ENCODE measurements at regions not wholly inside any gene's neighbourhood (a gene's known extent, or its start where the extent isn't known, plus 50 kb on each side); places are given as distances from the start of the nearest gene placed in this dataset.

GRCh38 chr13:21976159-21976558 is 305.3 kb downstream of the FGF9 start:
- TF ChIP-seq, protein P1, sequence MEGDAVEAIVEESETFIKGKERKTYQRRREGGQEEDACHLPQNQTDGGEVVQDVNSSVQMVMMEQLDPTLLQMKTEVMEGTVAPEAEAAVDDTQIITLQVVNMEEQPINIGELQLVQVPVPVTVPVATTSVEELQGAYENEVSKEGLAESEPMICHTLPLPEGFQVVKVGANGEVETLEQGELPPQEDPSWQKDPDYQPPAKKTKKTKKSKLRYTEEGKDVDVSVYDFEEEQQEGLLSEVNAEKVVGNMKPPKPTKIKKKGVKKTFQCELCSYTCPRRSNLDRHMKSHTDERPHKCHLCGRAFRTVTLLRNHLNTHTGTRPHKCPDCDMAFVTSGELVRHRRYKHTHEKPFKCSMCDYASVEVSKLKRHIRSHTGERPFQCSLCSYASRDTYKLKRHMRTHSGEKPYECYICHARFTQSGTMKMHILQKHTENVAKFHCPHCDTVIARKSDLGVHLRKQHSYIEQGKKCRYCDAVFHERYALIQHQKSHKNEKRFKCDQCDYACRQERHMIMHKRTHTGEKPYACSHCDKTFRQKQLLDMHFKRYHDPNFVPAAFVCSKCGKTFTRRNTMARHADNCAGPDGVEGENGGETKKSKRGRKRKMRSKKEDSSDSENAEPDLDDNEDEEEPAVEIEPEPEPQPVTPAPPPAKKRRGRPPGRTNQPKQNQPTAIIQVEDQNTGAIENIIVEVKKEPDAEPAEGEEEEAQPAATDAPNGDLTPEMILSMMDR (IDR thresholded peaks at IDR 0.05), result no peak
- TF ChIP-seq POLR2A (IDR thresholded peaks at IDR 0.05), result no peak

Data from lower leg skin (tissue), 3 donors.